Endometrial microvascular endothelial cells (primary cell): ENCODE measurements at regions not wholly inside any gene's neighbourhood (a gene's known extent, or its start where the extent isn't known, plus 50 kb on each side); places are given as distances from the start of the nearest gene placed in this dataset.
"Not testable (repeated sequence)": the region's sequence is repeated elsewhere in the genome, so short reads cannot be mapped to it uniquely, and the experiment has no call there.

Experiments
- in situ Hi-C: cut with HindIII; loops from 2 replicates; pipeline ENCODE4 v1.10.0; 2017; ENCODE audit warnings: low sequenced_read_pairs, low pct_unique_long_range_greater_than_20kb; ENCODE audit errors: inconsistent ontology term

DNA sequence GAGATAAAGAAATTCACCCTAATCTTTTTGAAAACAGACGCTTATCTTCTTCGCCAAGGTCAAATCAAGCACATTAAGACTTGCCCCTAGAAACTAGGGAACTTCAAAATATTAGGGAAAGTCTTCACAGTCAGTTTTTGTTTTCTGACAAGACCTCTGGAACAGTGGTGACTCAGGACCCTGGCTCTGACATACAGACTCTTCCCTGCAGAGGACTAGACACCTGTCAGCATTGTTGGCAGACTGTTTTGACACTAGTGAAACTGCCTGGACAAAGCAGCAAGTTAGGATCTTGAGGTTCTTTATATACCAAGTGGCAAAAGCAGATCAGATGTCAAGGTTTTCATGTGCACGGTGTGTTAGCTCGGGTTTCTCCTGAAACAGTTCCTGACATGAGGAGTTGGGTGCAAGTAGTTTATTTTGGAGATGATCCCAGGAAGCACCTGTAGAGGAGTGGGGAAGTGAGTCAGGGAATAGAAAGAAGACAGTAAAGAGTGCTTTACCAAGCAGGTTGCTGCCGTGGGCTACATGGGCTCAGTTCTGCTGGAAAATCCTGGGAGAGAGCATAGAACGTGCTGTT is 182.0 kb upstream of the IRX5 start:
- in situ Hi-C loops: no loop called here

- in situ Hi-C loops: no loop called here
Measured at GRCh38 chr16:54746596-54746995, 184.1 kb upstream of the IRX5 start.

- in situ Hi-C loops: no loop called here
Measured at GRCh38 chr16:54744998-54745397, 185.7 kb upstream of the IRX5 start.

DNA sequence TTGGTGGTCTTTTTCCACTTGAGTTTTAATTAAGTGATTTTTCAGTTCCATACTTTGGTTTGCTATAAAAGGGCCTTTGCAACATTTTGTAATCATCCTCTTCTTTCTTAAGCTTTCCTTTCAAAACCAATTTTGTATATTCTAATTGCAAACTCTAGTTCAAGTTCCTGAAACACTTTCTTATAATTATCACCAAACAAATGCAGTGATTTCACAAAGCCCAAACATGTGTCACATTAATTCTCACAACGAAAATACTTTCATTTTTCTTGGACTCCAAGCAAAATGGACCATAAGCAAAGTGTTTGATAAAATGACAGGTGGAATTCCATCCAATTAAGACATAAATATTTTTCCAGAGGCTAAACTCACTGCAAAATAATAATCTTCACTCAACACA is 188.2 kb upstream of the IRX5 start:
- in situ Hi-C loops: no loop called here

GRCh38 chr16:54739381-54739780 is 191.3 kb upstream of the IRX5 start:
- in situ Hi-C loops: no loop called here

- in situ Hi-C loops: no loop called here
Measured at GRCh38 chr16:54734156-54734555, 196.5 kb upstream of the IRX5 start.

DNA sequence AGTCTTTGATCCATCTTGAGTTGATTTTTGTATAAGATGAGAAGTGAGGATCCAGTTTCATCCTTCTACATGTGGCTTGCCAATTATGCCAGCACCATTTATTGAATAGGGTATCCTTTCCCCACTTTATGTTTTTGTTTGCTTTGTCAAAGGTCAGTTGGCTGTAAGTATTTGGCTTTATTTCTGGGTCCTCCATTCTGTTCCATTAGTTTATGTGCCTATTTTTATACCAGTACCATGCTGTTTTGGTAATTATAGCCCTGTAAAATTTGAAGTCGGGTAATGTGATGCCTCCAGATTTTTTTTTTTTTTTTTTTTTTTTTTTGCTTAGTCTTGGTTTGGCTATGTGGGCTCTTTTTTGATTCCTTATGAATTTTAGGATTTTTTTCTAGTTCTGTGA is 203.0 kb upstream of the IRX5 start:
- in situ Hi-C loops: not testable (repeated sequence)

DNA sequence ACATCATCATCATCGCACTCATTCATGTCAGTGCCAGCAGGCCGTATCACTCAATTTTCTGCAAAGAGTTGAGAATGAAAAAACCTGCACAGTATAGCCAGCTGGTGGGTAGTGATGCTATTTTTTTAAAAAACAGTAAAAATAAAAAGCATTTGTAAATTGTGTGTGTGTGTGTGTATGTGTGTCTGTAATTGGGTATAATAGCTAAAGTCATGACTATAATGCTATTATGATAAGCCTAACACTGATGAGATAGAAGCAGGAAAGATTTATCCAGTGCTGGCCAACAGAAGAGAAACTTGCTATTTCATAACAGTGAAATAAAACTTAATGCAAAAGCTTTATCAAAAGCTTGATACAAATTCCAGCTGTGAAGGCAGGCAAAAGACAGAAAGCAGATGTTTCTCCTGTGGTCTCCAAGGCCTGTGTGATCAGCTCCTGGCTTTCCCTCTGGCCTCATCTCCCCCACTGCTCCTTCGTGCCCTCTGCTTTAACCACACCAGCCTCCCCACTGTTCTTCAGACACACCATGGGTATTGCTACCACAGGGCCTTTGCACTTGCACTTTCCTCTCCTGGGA is 206.2 kb upstream of the IRX5 start:
- in situ Hi-C loops: no loop called here

- in situ Hi-C loops: no loop called here
Measured at GRCh38 chr16:54722210-54722676, 208.4 kb upstream of the IRX5 start.

- in situ Hi-C loops: no loop called here
Measured at GRCh38 chr16:54720259-54720658, 210.4 kb upstream of the IRX5 start.

DNA sequence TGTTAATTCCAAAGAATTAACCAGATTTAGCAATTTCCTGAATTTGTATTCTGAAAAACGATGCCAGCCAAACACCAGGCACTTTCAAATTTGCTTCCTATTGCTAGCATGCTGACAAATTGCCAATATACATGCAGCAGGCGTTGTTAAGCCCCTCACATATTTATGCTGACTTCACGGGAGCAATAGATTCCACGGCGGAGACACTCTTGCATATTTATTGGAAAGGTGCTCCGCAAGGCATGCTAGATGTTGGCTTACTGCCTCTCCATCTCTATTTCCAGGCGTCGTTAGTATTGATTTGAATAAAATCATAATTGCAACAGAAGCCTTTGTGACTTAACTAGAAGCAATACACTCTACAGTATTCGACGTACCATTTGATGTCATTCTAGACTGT is 211.0 kb upstream of the IRX5 start:
- in situ Hi-C loops: no loop called here

- in situ Hi-C loops: no loop called here
Measured at GRCh38 chr16:54718376-54718775, 212.3 kb upstream of the IRX5 start.

DNA sequence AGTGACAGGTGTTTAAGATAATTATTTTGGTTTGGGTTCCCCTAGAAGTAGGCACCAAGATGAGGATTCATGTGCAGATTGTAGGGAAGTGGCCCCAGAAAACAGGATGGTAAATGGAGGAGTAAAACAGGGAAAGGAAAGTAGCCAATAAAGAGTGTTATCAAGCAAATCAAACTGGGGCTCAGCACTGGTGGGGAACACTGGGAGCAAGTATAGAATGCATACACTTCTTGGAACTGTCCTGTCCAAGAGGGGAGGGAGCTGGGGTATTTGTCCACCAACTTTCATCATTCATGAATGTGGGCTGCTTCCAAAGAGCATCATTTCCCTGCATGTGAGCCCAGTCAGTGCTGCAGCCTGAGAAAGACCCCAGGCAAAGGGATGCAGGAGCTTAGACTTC is 215.7 kb upstream of the IRX5 start:
- in situ Hi-C loops: no loop called here

DNA sequence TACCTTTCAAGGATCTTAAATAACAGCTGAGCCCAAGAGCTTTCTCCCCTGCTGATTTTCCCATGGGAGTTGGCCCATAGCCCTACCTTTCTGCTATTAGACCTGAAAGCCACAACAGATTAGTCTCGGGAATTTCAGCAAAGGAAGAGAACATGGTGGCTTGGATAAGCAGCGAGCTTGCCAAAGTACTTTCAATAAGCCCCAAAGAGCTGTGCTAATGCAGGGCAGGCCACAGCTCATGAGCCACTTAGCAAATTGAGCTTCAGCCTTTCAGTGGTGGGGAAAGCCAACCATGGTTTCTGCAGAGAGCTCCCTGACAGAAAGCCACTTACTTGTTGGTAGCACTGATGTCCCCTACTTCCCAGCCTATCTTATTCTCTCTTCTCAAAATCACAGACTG is 217.8 kb upstream of the IRX5 start:
- in situ Hi-C loops: no loop called here

DNA sequence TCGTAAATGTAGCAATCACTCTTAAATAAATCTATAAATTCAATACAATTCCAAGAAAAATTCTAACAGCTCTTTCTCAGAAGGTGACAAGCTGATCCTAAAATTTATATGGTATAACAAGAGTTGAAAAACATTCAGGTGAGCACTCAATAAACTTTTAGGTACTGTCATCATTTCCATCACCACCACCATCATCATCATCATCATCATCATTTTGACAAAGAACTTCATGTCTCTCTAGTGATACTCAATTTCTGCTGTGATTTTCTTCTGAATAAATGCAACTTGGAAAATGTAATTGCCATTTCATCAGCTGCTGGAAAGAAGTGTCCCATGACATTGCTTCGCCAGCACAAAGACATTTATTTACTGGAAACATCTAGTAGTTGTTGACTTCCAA is 222.9 kb upstream of the IRX5 start:
- in situ Hi-C loops: no loop called here

DNA sequence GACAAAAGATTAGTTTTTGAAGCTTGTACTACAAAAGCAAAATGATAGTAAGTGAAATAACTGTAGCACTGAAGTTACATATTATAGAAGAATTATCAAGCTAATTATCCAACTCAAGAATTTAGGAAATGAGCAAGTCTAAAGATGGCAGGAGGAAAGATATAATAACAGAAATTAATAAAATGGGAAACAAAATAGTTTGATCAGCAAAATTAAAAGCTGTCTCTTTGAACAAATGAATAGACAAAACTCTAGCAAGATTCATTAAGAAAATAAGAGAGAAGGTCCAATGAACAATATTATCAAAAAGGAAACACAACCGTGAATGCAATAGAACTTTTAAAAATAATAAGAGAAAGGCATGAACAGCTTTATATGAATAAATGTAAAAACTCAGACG is 224.3 kb upstream of the IRX5 start:
- in situ Hi-C loops: no loop called here

- in situ Hi-C loops: no loop called here
Measured at GRCh38 chr16:54703339-54703738, 227.3 kb upstream of the IRX5 start.

DNA sequence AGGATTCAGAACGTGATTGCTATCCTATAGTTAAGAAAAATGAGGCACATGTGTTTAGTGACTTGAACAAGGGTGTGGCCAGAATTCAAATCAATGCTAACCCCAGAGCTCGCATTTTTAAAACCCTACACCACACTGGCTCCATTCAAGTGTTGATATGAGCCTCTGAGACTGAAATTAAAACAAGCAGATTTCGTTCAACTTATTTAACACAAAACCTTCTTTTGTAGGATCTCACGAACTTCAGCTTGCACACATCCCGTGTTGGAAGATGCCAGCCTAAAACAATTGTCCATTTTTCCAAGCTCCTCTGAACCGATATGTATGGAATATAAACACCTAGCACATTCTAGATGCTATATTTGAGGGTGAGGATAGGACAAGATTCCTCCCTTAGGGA is 231.0 kb upstream of the IRX5 start:
- in situ Hi-C loops: no loop called here

DNA sequence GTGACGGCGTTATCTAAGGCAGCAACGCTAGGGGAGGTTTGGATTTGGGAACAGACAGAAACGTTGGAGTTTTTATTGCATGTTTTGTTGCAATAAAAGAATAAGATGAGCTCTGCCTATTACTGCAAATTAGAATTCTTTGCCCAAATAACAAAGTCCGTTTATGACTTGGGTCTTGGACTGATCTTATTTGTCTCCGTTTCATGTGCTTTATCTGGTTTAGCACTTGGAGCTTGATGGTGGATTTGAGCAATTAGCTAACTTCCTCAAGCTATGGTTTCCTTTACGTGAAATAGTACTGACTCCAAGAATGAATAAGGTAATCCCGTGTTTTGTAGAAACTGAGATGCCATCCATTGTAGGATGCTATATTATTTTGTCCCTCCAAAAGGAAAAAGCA is 233.0 kb upstream of the IRX5 start:
- in situ Hi-C loops: no loop called here

DNA sequence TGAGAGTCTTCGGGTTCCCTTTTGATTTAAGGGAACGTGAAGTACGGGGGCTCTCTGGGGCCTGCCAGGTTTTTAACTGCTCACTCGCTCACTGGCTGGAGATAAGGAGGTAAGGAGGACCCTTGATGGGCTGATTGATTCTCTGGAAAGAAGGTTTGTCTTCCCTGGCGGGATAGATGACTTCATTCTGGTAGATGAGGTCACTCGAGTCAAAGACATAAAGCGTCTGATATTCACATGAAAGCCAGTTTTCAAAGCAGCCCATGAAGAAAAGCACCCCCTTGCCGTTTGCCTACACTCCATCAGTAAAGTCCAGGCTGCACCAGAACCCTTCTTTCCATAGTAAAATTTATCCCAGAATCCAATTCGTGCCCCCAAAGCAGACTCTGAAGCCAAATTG is 233.7 kb upstream of the IRX5 start:
- in situ Hi-C loops: no loop called here

DNA sequence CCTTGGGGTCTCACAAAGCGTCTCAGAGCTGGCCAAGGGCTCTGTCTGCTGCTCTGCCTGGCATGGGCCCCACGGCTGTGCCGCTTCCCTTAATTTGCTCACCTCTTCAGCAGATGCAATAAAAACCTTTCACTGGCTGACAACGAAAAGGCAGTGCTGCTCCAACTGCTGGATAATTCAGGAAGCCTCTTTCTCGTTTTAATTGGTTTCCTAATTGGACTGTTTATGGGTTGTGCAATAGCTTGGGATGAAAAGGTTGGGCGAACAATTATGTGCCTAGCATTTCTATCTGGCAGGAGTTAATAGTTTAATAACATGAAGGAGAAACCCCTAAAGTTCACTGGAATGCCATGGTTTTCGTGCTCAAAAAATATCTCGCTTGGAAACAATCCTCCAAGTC is 234.1 kb upstream of the IRX5 start:
- in situ Hi-C loops: no loop called here
